Esophagus muscularis mucosa (tissue), 4 donors: ENCODE measurements at regions not wholly inside any gene's neighbourhood (a gene's known extent, or its start where the extent isn't known, plus 50 kb on each side); places are given as distances from the start of the nearest gene placed in this dataset.

Source experiments
- DNase-seq: peaks from one replicate; pipeline ENCODE4 v3.0.0-alpha.2; 2017; ENCODE audit errors: extremely low spot score
- H3K27ac ChIP-seq, 4 donors: fragments of 200-600 bp; sonication (generic); replicated peaks in 1 of 4; 1 replicate in 3 of 4; 2 replicates in 1 of 4; pipeline ENCODE4 v1.5.1; 2016 to 2019; ENCODE audit warnings: mild to moderate bottlenecking in 1 of 4
- H3K27me3 ChIP-seq, 4 donors: fragments of 200-600 bp; sonication (generic); one replicate each; pipeline versions ENCODE4 v1.5.1 to v1.6.0; 2016 to 2019
- H3K36me3 ChIP-seq, 4 donors: fragments of 200-600 bp; sonication (generic); one replicate each; pipeline ENCODE4 v1.5.1; 2016 to 2019
- H3K4me1 ChIP-seq, 4 donors: fragments of 200-600 bp; sonication (generic); one replicate each; pipeline ENCODE4 v1.5.1; 2016 to 2019
- H3K4me3 ChIP-seq, 4 donors: fragments of 200-600 bp; sonication (generic); 1 replicate in 2 of 4; 2 replicates in 2 of 4; pipeline ENCODE4 v1.5.1; 2016 to 2019; ENCODE audit warnings: mild to moderate bottlenecking in 4 of 4, moderate library complexity in 1 of 4
- H3K9me3 ChIP-seq, 4 donors: fragments of 200-600 bp; sonication (generic); 1 replicate in 3 of 4; 2 replicates in 1 of 4; pipeline ENCODE4 v1.5.1; 2016 to 2019
- EP300 ChIP-seq: sonication (generic); formaldehyde crosslinking; IDR thresholded peaks from one replicate; pipeline ENCODE4 v1.6.1; 2017; ENCODE audit warnings: antibody characterized with exemption
- POLR2A ChIP-seq: fragments of 450-650 bp; IDR thresholded peaks from one replicate; pipeline ENCODE4 v1.6.1; 2017; ENCODE audit warnings: antibody characterized with exemption, moderate library complexity, mild to moderate bottlenecking, low read depth
- POLR2AphosphoS5 ChIP-seq, 2 donors: sonication (generic); formaldehyde crosslinking; IDR thresholded peaks; one replicate each; pipeline ENCODE4 v1.6.1; 2017; ENCODE audit warnings: antibody characterized with exemption in 2 of 2
- WGBS: methylation state at CpG from one replicate; pipeline ENCODE4 v1.1.5; 2018; 5-methylcytosine and 5-hydroxymethylcytosine counted together
- intact Hi-C: fragments of 100-400 bp; cut with DNase I; formaldehyde crosslinking; loops from one replicate; pipeline ENCODE4 v1.15.1; 2023
- TF ChIP-seq, protein P1 (sequence below), 3 experiments: fragments of 200-600 bp in 2 of 3; fragments of 450-650 bp in 1 of 3; sonication (generic) in 2 of 3; IDR thresholded peaks; one replicate each; pipeline ENCODE4 v1.5.1; 2017 to 2019; ENCODE audit warnings: antibody characterized with exemption in 3 of 3, mild to moderate bottlenecking in 2 of 3, moderate library complexity in 1 of 3

DNA sequence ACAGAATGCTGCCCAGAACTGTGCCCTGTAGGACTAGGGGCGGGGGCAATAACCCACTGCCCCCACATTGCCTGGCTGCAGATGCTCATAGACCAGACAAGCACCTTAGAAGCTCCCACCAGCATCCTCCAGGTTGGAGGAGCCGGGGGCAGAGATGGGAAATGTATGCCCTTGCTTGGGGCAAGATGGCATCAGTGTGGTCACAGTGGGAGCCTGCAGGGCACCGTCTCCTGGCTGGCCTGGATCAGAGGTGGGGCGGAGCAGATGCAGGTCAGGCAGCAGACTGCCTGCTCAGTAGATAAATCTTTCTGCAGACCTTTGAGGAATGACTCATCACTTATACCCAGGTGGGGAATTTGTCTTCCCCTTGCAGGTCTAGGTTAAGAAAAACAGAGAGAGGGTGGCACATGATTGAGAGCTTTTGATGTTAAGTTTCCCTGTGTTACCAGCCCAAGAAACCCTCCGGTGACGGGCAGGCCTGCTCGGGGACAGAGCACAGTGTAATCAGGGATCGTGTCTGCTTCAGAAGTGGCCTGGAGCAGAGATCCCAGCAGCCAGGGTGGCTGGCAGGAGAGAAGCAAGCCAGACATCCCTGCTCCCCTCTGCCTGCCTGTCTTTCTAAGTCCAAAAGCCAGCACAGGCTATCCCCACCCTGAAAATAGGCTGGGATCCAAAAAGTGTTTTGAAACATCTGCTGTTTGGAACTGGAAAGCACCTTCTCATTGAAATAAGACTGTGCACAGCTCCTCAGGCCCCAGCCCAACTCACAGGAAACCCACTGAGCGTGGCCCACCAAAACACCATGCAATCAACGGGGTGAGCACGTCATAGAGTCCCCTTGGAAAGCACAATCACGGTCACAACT lies 50.7 kb upstream of the RPL38 start:
- peak; percentile 86 for DNase-seq
- Histone ChIP-seq H3K4me1 (peaks cover 0 to 6% (median 0%) of the 10 kb centered on the region in 4 donors), H3K27ac (no peak overlapping the region), H3K27me3 (peaks cover 0 to 38% (median 0%) of the 10 kb centered on the region in 4 donors), H3K9me3 (no peaks in the 10 kb centered on the region), H3K4me3 (no peak overlapping the region), H3K36me3 (no peaks in the 10 kb centered on the region)
- TF ChIP-seq EP300 (no peak), POLR2AphosphoS5 (IDR thresholded peaks at IDR 0.05) (no peak), POLR2A (no peak)
- TF ChIP-seq, protein P1, sequence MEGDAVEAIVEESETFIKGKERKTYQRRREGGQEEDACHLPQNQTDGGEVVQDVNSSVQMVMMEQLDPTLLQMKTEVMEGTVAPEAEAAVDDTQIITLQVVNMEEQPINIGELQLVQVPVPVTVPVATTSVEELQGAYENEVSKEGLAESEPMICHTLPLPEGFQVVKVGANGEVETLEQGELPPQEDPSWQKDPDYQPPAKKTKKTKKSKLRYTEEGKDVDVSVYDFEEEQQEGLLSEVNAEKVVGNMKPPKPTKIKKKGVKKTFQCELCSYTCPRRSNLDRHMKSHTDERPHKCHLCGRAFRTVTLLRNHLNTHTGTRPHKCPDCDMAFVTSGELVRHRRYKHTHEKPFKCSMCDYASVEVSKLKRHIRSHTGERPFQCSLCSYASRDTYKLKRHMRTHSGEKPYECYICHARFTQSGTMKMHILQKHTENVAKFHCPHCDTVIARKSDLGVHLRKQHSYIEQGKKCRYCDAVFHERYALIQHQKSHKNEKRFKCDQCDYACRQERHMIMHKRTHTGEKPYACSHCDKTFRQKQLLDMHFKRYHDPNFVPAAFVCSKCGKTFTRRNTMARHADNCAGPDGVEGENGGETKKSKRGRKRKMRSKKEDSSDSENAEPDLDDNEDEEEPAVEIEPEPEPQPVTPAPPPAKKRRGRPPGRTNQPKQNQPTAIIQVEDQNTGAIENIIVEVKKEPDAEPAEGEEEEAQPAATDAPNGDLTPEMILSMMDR (IDR thresholded peaks at IDR 0.05): no peak
- intact Hi-C loops: no loop called here
- 52% methylated on average over 12 of the region's 12 CpGs for WGBS

DNA sequence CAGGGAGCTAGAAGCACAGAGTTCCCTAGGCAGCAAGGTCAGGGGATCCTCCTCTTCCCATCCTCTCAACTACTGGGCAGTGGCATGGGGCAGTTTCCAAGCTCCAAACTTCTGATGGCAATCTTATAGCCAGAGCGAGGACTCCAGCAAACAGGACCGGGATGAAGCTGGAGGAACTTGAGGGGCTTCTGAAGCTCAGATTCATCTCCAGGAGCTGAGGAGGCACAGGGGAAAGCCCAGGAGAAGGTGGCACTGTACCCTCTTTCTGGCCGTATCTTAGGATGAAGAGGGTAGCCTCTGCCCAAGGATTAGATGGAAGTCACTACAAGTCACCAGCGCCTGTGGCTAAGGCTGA lies 50.0 kb upstream of the RPL38 start:
- H3K36me3 ChIP-seq: no peaks in the 10 kb centered on the region
- whole genome bisulfite sequencing: no CpG with 5 or more reads among the region's 4 CpGs
- intact Hi-C loops: no loop called here
- H3K9me3 ChIP-seq: no peaks in the 10 kb centered on the region
- no peak overlapping the region for H3K4me3 ChIP-seq
- no peak overlapping the region for H3K27ac ChIP-seq
- H3K27me3 ChIP-seq: peaks cover 0 to 36% (median 0%) of the 10 kb centered on the region in 4 donors
- TF ChIP-seq EP300 (no peak), POLR2AphosphoS5 (IDR thresholded peaks at IDR 0.05) (no peak)
- TF ChIP-seq, protein P1 (IDR thresholded peaks at IDR 0.05): no peak
- peak; percentile 85 for DNase-seq
- peaks cover 0 to 6% (median 0%) of the 10 kb centered on the region in 4 donors for H3K4me1 ChIP-seq
